Amniotic epithelial cell (primary cell): ENCODE measurements at regions not wholly inside any gene's neighbourhood (a gene's known extent, or its start where the extent isn't known, plus 50 kb on each side); places are given as distances from the start of the nearest gene placed in this dataset.
A peak's percentile ranks its signal among the peaks of the same experiment; 100 is the strongest.

ENCODE experiments used
- DNase-seq: peaks from one replicate; pipeline ENCODE4 v3.0.0-alpha.2; 2010; ENCODE audit warnings: low read depth

GRCh38 chr1:234989479-234990327 lies 138.9 kb downstream of the TOMM20 start:
- DNase-seq, result no peak

- no peak for DNase-seq
These were observed 139.6 kb downstream of the TOMM20 start for GRCh38 chr1:234989019-234989418.

GRCh38 chr1:234988536-234988935 lies 140.1 kb downstream of the TOMM20 start:
- no peak for DNase-seq

- DNase-seq, result no peak
These were observed 140.5 kb downstream of the TOMM20 start for GRCh38 chr1:234988155-234988517.

- peak; percentile 72 for DNase-seq
These were observed 141.1 kb downstream of the TOMM20 start for GRCh38 chr1:234987415-234988154.

- DNase-seq, result peak; percentile 87
These were observed 141.8 kb downstream of the TOMM20 start for GRCh38 chr1:234986750-234987414.

GRCh38 chr1:234985516-234986294 lies 142.9 kb downstream of the TOMM20 start:
- no peak for DNase-seq

GRCh38 chr1:234985007-234985370 lies 143.6 kb downstream of the TOMM20 start:
- no peak for DNase-seq

GRCh38 chr1:234983564-234984238 lies 144.9 kb downstream of the TOMM20 start:
- DNase-seq, result no peak

GRCh38 chr1:234981758-234982157 lies 146.9 kb downstream of the TOMM20 start:
- DNase-seq, result no peak

- peak; percentile 99 for DNase-seq
These were observed 147.8 kb downstream of the TOMM20 start for GRCh38 chr1:234980645-234981396.

- peak; percentile 79 for DNase-seq
These were observed 148.4 kb downstream of the TOMM20 start for GRCh38 chr1:234980291-234980644.

- DNase-seq, result no peak
These were observed 149.0 kb downstream of the TOMM20 start for GRCh38 chr1:234979296-234980279.

- peak; percentile 95 for DNase-seq
These were observed 150.0 kb downstream of the TOMM20 start for GRCh38 chr1:234978397-234979295.

- peak; percentile 47 for DNase-seq
These were observed 150.7 kb downstream of the TOMM20 start for GRCh38 chr1:234977875-234978396.

- no peak for DNase-seq
These were observed 151.6 kb downstream of the TOMM20 start for GRCh38 chr1:234976861-234977680.
